ENCODE measurements at regions not wholly inside any gene's neighbourhood (a gene's known extent, or its start where the extent isn't known, plus 50 kb on each side); places are given as distances from the start of the nearest gene placed in this dataset.
A peak's percentile ranks its signal among the peaks of the same experiment; 100 is the strongest.

- H3K4me3 ChIP-seq: no peak overlapping the region
- TF ChIP-seq POLR2A (IDR thresholded peaks at IDR 0.05): no peak
- TF ChIP-seq EP300 (IDR thresholded peaks at IDR 0.05): no peak
- TF ChIP-seq CTCF (IDR thresholded peaks at IDR 0.05): no peak
- no peak for TF ChIP-seq POLR2AphosphoS5 (IDR thresholded peaks at IDR 0.05)
- intact Hi-C loops (cut with DNase I; ENCODE audit: low total_unique reads): no loop called here
- H3K27ac ChIP-seq: no peak overlapping the region
- no peaks in the 10 kb centered on the region for H3K9me3 ChIP-seq
- DNase-seq: no peak
- H3K27me3 ChIP-seq: no peaks in the 10 kb centered on the region
- H3K36me3 ChIP-seq: no peaks in the 10 kb centered on the region
- 83 to 100% (median 94%) methylated on average over 1 of the region's 1 CpG for WGBS, 5 donors
- H3K4me1 ChIP-seq: no peaks in the 10 kb centered on the region
Observed at GRCh38 chr4:81919810-81920209, 448.1 kb upstream of the RASGEF1B start.

GRCh38 chr4:81919223-81919622, 447.5 kb upstream of the RASGEF1B start:
- H3K4me1 ChIP-seq: no peaks in the 10 kb centered on the region
- intact Hi-C loops (cut with DNase I; ENCODE audit: low total_unique reads): no loop called here
- H3K9me3 ChIP-seq: no peaks in the 10 kb centered on the region
- no peaks in the 10 kb centered on the region for H3K36me3 ChIP-seq
- DNase-seq: no peak
- 63 to 68% (median 67%) methylated on average over 4 of the region's 4 CpGs for WGBS, 5 donors
- no peaks in the 10 kb centered on the region for H3K27me3 ChIP-seq
- no peak overlapping the region for H3K27ac ChIP-seq
- no peak for TF ChIP-seq POLR2AphosphoS5 (IDR thresholded peaks at IDR 0.05)
- no peak for TF ChIP-seq EP300 (IDR thresholded peaks at IDR 0.05)
- TF ChIP-seq CTCF (IDR thresholded peaks at IDR 0.05): peak in 1 of 7 experiments; percentile 24
- no peak for TF ChIP-seq POLR2A (IDR thresholded peaks at IDR 0.05)
- no peak overlapping the region for H3K4me3 ChIP-seq

GRCh38 chr4:81915430-81915829, 443.7 kb upstream of the RASGEF1B start:
- TF ChIP-seq CTCF (IDR thresholded peaks at IDR 0.05) (no peak), POLR2AphosphoS5 (IDR thresholded peaks at IDR 0.05) (no peak), POLR2A (IDR thresholded peaks at IDR 0.05) (no peak), EP300 (IDR thresholded peaks at IDR 0.05) (no peak)
- Histone ChIP-seq H3K4me1 (no peaks in the 10 kb centered on the region), H3K36me3 (no peaks in the 10 kb centered on the region), H3K4me3 (no peak overlapping the region), H3K9me3 (no peaks in the 10 kb centered on the region), H3K27me3 (no peaks in the 10 kb centered on the region), H3K27ac (no peak overlapping the region)
- 57 to 76% (median 64%) methylated on average over 2 of the region's 2 CpGs for WGBS, 5 donors
- DNase-seq: no peak
- intact Hi-C loops (cut with DNase I; ENCODE audit: low total_unique reads): no loop called here

- Histone ChIP-seq H3K9me3 (no peaks in the 10 kb centered on the region), H3K4me1 (no peaks in the 10 kb centered on the region), H3K4me3 (no peak overlapping the region), H3K27ac (no peak overlapping the region), H3K36me3 (no peaks in the 10 kb centered on the region), H3K27me3 (no peaks in the 10 kb centered on the region)
- TF ChIP-seq EP300 (IDR thresholded peaks at IDR 0.05): no peak
- TF ChIP-seq POLR2AphosphoS5 (IDR thresholded peaks at IDR 0.05): no peak
- TF ChIP-seq CTCF (IDR thresholded peaks at IDR 0.05): no peak
- no peak for TF ChIP-seq POLR2A (IDR thresholded peaks at IDR 0.05)
- DNase-seq: no peak
- intact Hi-C loops (cut with DNase I; ENCODE audit: low total_unique reads): no loop called here
Observed at GRCh38 chr4:81914623-81915022, 442.9 kb upstream of the RASGEF1B start.
